Trophoblast cell (in vitro differentiated cells and primary cell): ENCODE measurements at regions not wholly inside any gene's neighbourhood (a gene's known extent, or its start where the extent isn't known, plus 50 kb on each side); places are given as distances from the start of the nearest gene placed in this dataset.
"Not testable (repeated sequence)": the region's sequence is repeated elsewhere in the genome, so short reads cannot be mapped to it uniquely, and the experiment has no call there.

Experiments
- DNase-seq, 2 donors: peaks; one replicate each; pipeline ENCODE4 v3.0.0-alpha.2; 2016
- H2AFZ ChIP-seq: 2 replicates; pipeline ENCODE4 v1.6.1; 2013; ENCODE audit warnings: low read length, moderate library complexity, mild to moderate bottlenecking; ENCODE audit not compliant: insufficient read depth, poor library complexity
- H2AK5ac ChIP-seq: 2 replicates; pipeline ENCODE4 v1.6.1; 2013; ENCODE audit warnings: mild to moderate bottlenecking, low read length
- H2BK120ac ChIP-seq: 2 replicates; pipeline ENCODE4 v1.6.1; 2013; ENCODE audit warnings: low read length, mild to moderate bottlenecking, moderate library complexity; ENCODE audit not compliant: insufficient read depth, poor library complexity
- H2BK12ac ChIP-seq: 2 replicates; pipeline ENCODE4 v1.6.1; 2013; ENCODE audit warnings: mild to moderate bottlenecking, low read length, moderate library complexity
- H2BK5ac ChIP-seq: 2 replicates; pipeline ENCODE4 v1.6.1; 2013; ENCODE audit warnings: low read length, low read depth, moderate library complexity, mild to moderate bottlenecking; ENCODE audit not compliant: poor library complexity
- H3K14ac ChIP-seq: 2 replicates; pipeline ENCODE4 v1.6.1; 2013; ENCODE audit warnings: mild to moderate bottlenecking, low read length
- H3K18ac ChIP-seq: 2 replicates; pipeline ENCODE4 v1.6.1; 2013; ENCODE audit warnings: mild to moderate bottlenecking, low read length
- H3K23ac ChIP-seq: 2 replicates; pipeline ENCODE4 v1.6.1; 2013; ENCODE audit warnings: low read length
- H3K27ac ChIP-seq: 2 replicates; pipeline ENCODE4 v1.5.1; 2013; ENCODE audit warnings: low read depth, mild to moderate bottlenecking, inconsistent platforms, low read length, moderate library complexity
- H3K27me3 ChIP-seq: 2 replicates; pipeline ENCODE4 v1.6.1; 2013; ENCODE audit warnings: inconsistent platforms, mild to moderate bottlenecking, low read length, moderate library complexity; ENCODE audit not compliant: insufficient read depth
- H3K36me3 ChIP-seq, 2 experiments: 1 replicate in 1 of 2; 2 replicates in 1 of 2; pipeline ENCODE4 v1.6.1; 2013; ENCODE audit warnings: low read length in 2 of 2, mild to moderate bottlenecking in 2 of 2, moderate library complexity in 1 of 2; ENCODE audit not compliant: insufficient read depth in 2 of 2, control insufficient read depth in 1 of 2
- H3K4ac ChIP-seq: 2 replicates; pipeline ENCODE4 v1.6.1; 2013; ENCODE audit warnings: low read depth, mild to moderate bottlenecking, low read length, moderate library complexity
- H3K4me1 ChIP-seq, 2 experiments: 1 replicate in 1 of 2; 2 replicates in 1 of 2; pipeline ENCODE4 v1.6.1; 2013; ENCODE audit warnings: low read length in 2 of 2, mild to moderate bottlenecking in 2 of 2, moderate library complexity in 1 of 2; ENCODE audit not compliant: insufficient read depth in 2 of 2, control insufficient read depth in 1 of 2
- H3K4me2 ChIP-seq: 2 replicates; pipeline ENCODE4 v1.6.1; 2013; ENCODE audit warnings: inconsistent platforms, mild to moderate bottlenecking, low read length, moderate library complexity
- H3K4me3 ChIP-seq: 2 replicates; pipeline ENCODE4 v1.5.1; 2013; ENCODE audit warnings: mild to moderate bottlenecking, low read depth, low read length, inconsistent platforms
- H3K79me1 ChIP-seq: one replicate; pipeline ENCODE4 v1.6.1; 2013; ENCODE audit warnings: low read length
- H3K79me2 ChIP-seq: 2 replicates; pipeline ENCODE4 v1.6.1; 2013; ENCODE audit warnings: low read length, mild to moderate bottlenecking; ENCODE audit not compliant: control insufficient read depth, insufficient read depth, poor library complexity
- H3K9ac ChIP-seq: 2 replicates; pipeline ENCODE4 v1.6.1; 2013; ENCODE audit warnings: mild to moderate bottlenecking, low read length
- H3K9me3 ChIP-seq: 2 replicates; pipeline ENCODE4 v1.6.1; 2013; ENCODE audit warnings: low read depth, mild to moderate bottlenecking, control low read depth, inconsistent platforms, low read length; ENCODE audit not compliant: insufficient read depth
- H4K12ac ChIP-seq: 2 replicates; pipeline ENCODE4 v1.6.1; 2013; ENCODE audit warnings: low read depth, mild to moderate bottlenecking, low read length, moderate library complexity
- H4K8ac ChIP-seq: 2 replicates; pipeline ENCODE4 v1.6.1; 2013; ENCODE audit warnings: low read depth, mild to moderate bottlenecking, low read length, moderate library complexity
- H4K91ac ChIP-seq: one replicate; pipeline ENCODE4 v1.6.1; 2013; ENCODE audit warnings: low read depth, mild to moderate bottlenecking, low read length, moderate library complexity
- WGBS: extraction: QIAGEN DNeasy Blood & Tissue Kit; methylation state at CpG from one replicate; pipeline ENCODE4 v1.1.7; 2013; ENCODE audit warnings: missing lambda C conversion rate; ENCODE audit not compliant: insufficient read length, insufficient coverage; ENCODE audit errors: extremely low coverage; 5-methylcytosine and 5-hydroxymethylcytosine counted together

GRCh38 chr5:57976506-57976905, 483.4 kb downstream of the PLK2 start:
- no CpG with 5 or more reads among the region's 2 CpGs for WGBS

GRCh38 chr5:57972099-57972498, 487.8 kb downstream of the PLK2 start:
- not testable (repeated sequence) for H3K9ac ChIP-seq, H4K12ac ChIP-seq, H3K18ac ChIP-seq, H3K14ac ChIP-seq, H2BK120ac ChIP-seq, H3K4me3 ChIP-seq, H3K9me3 ChIP-seq, H2AFZ ChIP-seq, H2BK12ac ChIP-seq, H3K27me3 ChIP-seq, H3K27ac ChIP-seq, H3K23ac ChIP-seq, H2AK5ac ChIP-seq, H3K79me1 ChIP-seq, H3K4me2 ChIP-seq, H3K4me1 ChIP-seq, H3K36me3 ChIP-seq, H4K91ac ChIP-seq, H4K8ac ChIP-seq, H2BK5ac ChIP-seq, H3K4ac ChIP-seq, H3K79me2 ChIP-seq, DNase-seq
- no CpG with 5 or more reads among the region's 7 CpGs for WGBS

More at GRCh38 chr5:57976506-57976905, 483.4 kb downstream of the PLK2 start:
- Histone ChIP-seq H3K27ac (no peak overlapping the region), H3K14ac (no peak overlapping the region), H3K9ac (no peak overlapping the region), H3K79me2 (no peaks in the 10 kb centered on the region), H3K23ac (no peak overlapping the region), H3K79me1 (no peaks in the 10 kb centered on the region), H2BK120ac (no peak overlapping the region), H3K4me3 (no peak overlapping the region), H3K27me3 (no peaks in the 10 kb centered on the region), H2BK5ac (no peak overlapping the region), H2BK12ac (no peak overlapping the region), H3K36me3 (no peaks in the 10 kb centered on the region), H3K18ac (no peak overlapping the region), H3K4me1 (peaks cover 0 to 2% of the 10 kb centered on the region in 2 experiments), H4K12ac (no peak overlapping the region), H4K91ac (no peak overlapping the region), H3K4ac (no peak overlapping the region), H2AK5ac (no peak overlapping the region), H2AFZ (no peak overlapping the region), H3K9me3 (no peaks in the 10 kb centered on the region), H4K8ac (no peak overlapping the region), H3K4me2 (no peak overlapping the region)
- peak in 1 of 2 donors; percentile 65 for DNase-seq

- Histone ChIP-seq H3K9me3 (no peaks in the 10 kb centered on the region), H3K18ac (no peak overlapping the region), H3K14ac (no peak overlapping the region), H2AK5ac (no peak overlapping the region), H3K27ac (no peak overlapping the region), H2BK5ac (no peak overlapping the region), H2BK120ac (no peak overlapping the region), H3K4me1 (no peaks in the 10 kb centered on the region), H4K8ac (no peak overlapping the region), H3K36me3 (no peaks in the 10 kb centered on the region), H3K4me3 (no peak overlapping the region), H3K27me3 (no peaks in the 10 kb centered on the region), H4K91ac (no peak overlapping the region), H3K79me2 (no peaks in the 10 kb centered on the region), H4K12ac (no peak overlapping the region), H3K23ac (no peak overlapping the region), H2AFZ (no peak overlapping the region), H3K79me1 (no peaks in the 10 kb centered on the region), H3K4me2 (no peak overlapping the region), H3K9ac (no peak overlapping the region), H2BK12ac (no peak overlapping the region), H3K4ac (no peak overlapping the region)
- no peak for DNase-seq
- WGBS, result no CpG with 5 or more reads among the region's 1 CpG
Measured at GRCh38 chr5:57960569-57960968, 478.0 kb upstream of the ACTBL2 start.

GRCh38 chr5:57956636-57957035, 474.0 kb upstream of the ACTBL2 start:
- no peak overlapping the region for H4K8ac ChIP-seq
- no peak overlapping the region for H3K4ac ChIP-seq
- no peak overlapping the region for H2BK120ac ChIP-seq
- H2BK12ac ChIP-seq, result no peak overlapping the region
- no peak overlapping the region for H3K4me2 ChIP-seq
- H3K36me3 ChIP-seq, result no peaks in the 10 kb centered on the region
- H3K23ac ChIP-seq, result no peak overlapping the region
- H3K9me3 ChIP-seq, result no peaks in the 10 kb centered on the region
- no peak overlapping the region for H3K18ac ChIP-seq
- no peaks in the 10 kb centered on the region for H3K27me3 ChIP-seq
- no peak overlapping the region for H2AFZ ChIP-seq
- no CpG with 5 or more reads among the region's 3 CpGs for WGBS
- H3K4me1 ChIP-seq, result peaks cover 2 to 7% of the 10 kb centered on the region in 2 experiments
- no peak for DNase-seq
- H3K9ac ChIP-seq, result no peak overlapping the region
- no peak overlapping the region for H2AK5ac ChIP-seq
- no peak overlapping the region for H4K12ac ChIP-seq
- no peak overlapping the region for H2BK5ac ChIP-seq
- no peak overlapping the region for H3K14ac ChIP-seq
- H3K79me2 ChIP-seq, result no peaks in the 10 kb centered on the region
- H3K27ac ChIP-seq, result no peak overlapping the region
- H4K91ac ChIP-seq, result no peak overlapping the region
- peaks cover 6% of the 10 kb centered on the region for H3K79me1 ChIP-seq
- H3K4me3 ChIP-seq, result no peak overlapping the region
